ENCODE measurements at regions not wholly inside any gene's neighbourhood (a gene's known extent, or its start where the extent isn't known, plus 50 kb on each side); places are given as distances from the start of the nearest gene placed in this dataset.

- Histone ChIP-seq H3K9me3 (no peaks in the 10 kb centered on the region), H3K27ac (no peak overlapping the region), H3K4me3 (no peak overlapping the region), H3K36me3 (no peaks in the 10 kb centered on the region), H3K27me3 (replicated peaks; ENCODE audit: insufficient read depth) (no peaks in the 10 kb centered on the region), H3K4me1 (ENCODE audit: control insufficient read depth in 1 of 2, low read depth in 2 of 2) (no peaks in the 10 kb centered on the region)
- ATAC-seq (ENCODE audit: insufficient number of reproducible peaks, low FRiP score, low read depth), result no peak
- TF ChIP-seq CTCF (IDR thresholded peaks at IDR 0.05), result no peak
- no peak for DNase-seq (ENCODE audit: low spot score)
Measured at GRCh38 chr5:24916863-24917262, 272.1 kb upstream of the CDH10 start.

- H3K27ac ChIP-seq, result no peak overlapping the region
- no peaks in the 10 kb centered on the region for H3K27me3 ChIP-seq (replicated peaks; ENCODE audit: insufficient read depth)
- no peaks in the 10 kb centered on the region for H3K4me1 ChIP-seq (ENCODE audit: control insufficient read depth in 1 of 2, low read depth in 2 of 2)
- TF ChIP-seq CTCF (IDR thresholded peaks at IDR 0.05), result no peak
- no peaks in the 10 kb centered on the region for H3K9me3 ChIP-seq
- H3K4me3 ChIP-seq, result no peak overlapping the region
- no peaks in the 10 kb centered on the region for H3K36me3 ChIP-seq
- DNase-seq (ENCODE audit: low spot score) (no peak), ATAC-seq (ENCODE audit: insufficient number of reproducible peaks, low FRiP score, low read depth) (no peak)
Measured at GRCh38 chr5:24909210-24909609, 264.4 kb upstream of the CDH10 start.

- Histone ChIP-seq H3K36me3 (no peaks in the 10 kb centered on the region), H3K9me3 (no peaks in the 10 kb centered on the region), H3K4me1 (ENCODE audit: control insufficient read depth in 1 of 2, low read depth in 2 of 2) (no peaks in the 10 kb centered on the region), H3K27ac (no peak overlapping the region), H3K27me3 (replicated peaks; ENCODE audit: insufficient read depth) (no peaks in the 10 kb centered on the region), H3K4me3 (no peak overlapping the region)
- no peak for ATAC-seq (ENCODE audit: insufficient number of reproducible peaks, low FRiP score, low read depth)
- DNase-seq (ENCODE audit: low spot score), result no peak
- TF ChIP-seq CTCF (IDR thresholded peaks at IDR 0.05), result no peak
Measured at GRCh38 chr5:24906689-24907088, 261.9 kb upstream of the CDH10 start.

- no peak for DNase-seq (ENCODE audit: low spot score)
- H3K4me3 ChIP-seq, result no peak overlapping the region
- ATAC-seq (ENCODE audit: insufficient number of reproducible peaks, low FRiP score, low read depth), result no peak
- no peak for TF ChIP-seq CTCF (IDR thresholded peaks at IDR 0.05)
- H3K27me3 ChIP-seq (replicated peaks; ENCODE audit: insufficient read depth), result no peaks in the 10 kb centered on the region
- no peaks in the 10 kb centered on the region for H3K4me1 ChIP-seq (ENCODE audit: control insufficient read depth in 1 of 2, low read depth in 2 of 2)
- no peaks in the 10 kb centered on the region for H3K36me3 ChIP-seq
- no peaks in the 10 kb centered on the region for H3K9me3 ChIP-seq
- no peak overlapping the region for H3K27ac ChIP-seq
Measured at GRCh38 chr5:24904981-24905517, 260.3 kb upstream of the CDH10 start.

- DNase-seq (ENCODE audit: low spot score) (no peak), ATAC-seq (ENCODE audit: insufficient number of reproducible peaks, low FRiP score, low read depth) (no peak)
- H3K4me1 ChIP-seq (ENCODE audit: control insufficient read depth in 1 of 2, low read depth in 2 of 2), result no peaks in the 10 kb centered on the region
- no peaks in the 10 kb centered on the region for H3K27me3 ChIP-seq (replicated peaks; ENCODE audit: insufficient read depth)
- H3K27ac ChIP-seq, result no peak overlapping the region
- TF ChIP-seq CTCF (IDR thresholded peaks at IDR 0.05), result no peak
- no peak overlapping the region for H3K4me3 ChIP-seq
- no peaks in the 10 kb centered on the region for H3K36me3 ChIP-seq
- no peaks in the 10 kb centered on the region for H3K9me3 ChIP-seq
Measured at GRCh38 chr5:24899180-24899579, 254.4 kb upstream of the CDH10 start.
